UCSD-AML1 (cell line): ENCODE measurements at regions not wholly inside any gene's neighbourhood (a gene's known extent, or its start where the extent isn't known, plus 50 kb on each side); places are given as distances from the start of the nearest gene placed in this dataset.
"Not testable (repeated sequence)": the region's sequence is repeated elsewhere in the genome, so short reads cannot be mapped to it uniquely, and the experiment has no call there.

ENCODE experiments used
- DNase-seq: peaks from one replicate; lab custom pipeline; 2025; ENCODE audit not compliant: unreplicated experiment; lab: John Stamatoyannopoulos, UW

GRCh38 chr2:51324051-51324450 lies 292.1 kb upstream of the NRXN1 start:
- no peak for DNase-seq

- no peak for DNase-seq
Measured at GRCh38 chr2:51322613-51323012, 290.7 kb upstream of the NRXN1 start.

GRCh38 chr2:51304311-51304710 lies 272.4 kb upstream of the NRXN1 start:
- no peak for DNase-seq

- no peak for DNase-seq
Measured at GRCh38 chr2:51301381-51301780, 269.4 kb upstream of the NRXN1 start.

GRCh38 chr2:51299370-51299769 lies 267.4 kb upstream of the NRXN1 start:
- DNase-seq: no peak

- DNase-seq: no peak
Measured at GRCh38 chr2:51297488-51297887, 265.6 kb upstream of the NRXN1 start.

GRCh38 chr2:51293566-51294200 lies 261.8 kb upstream of the NRXN1 start:
- DNase-seq: no peak

GRCh38 chr2:51291762-51292551 lies 260.0 kb upstream of the NRXN1 start:
- DNase-seq: no peak

- DNase-seq: no peak
Measured at GRCh38 chr2:51290725-51291124, 258.8 kb upstream of the NRXN1 start.

- DNase-seq: no peak
Measured at GRCh38 chr2:51289045-51289444, 257.1 kb upstream of the NRXN1 start.

- DNase-seq: no peak
Measured at GRCh38 chr2:51268191-51268590, 236.3 kb upstream of the NRXN1 start.

- no peak for DNase-seq
Measured at GRCh38 chr2:51265539-51265938, 233.6 kb upstream of the NRXN1 start.

- no peak for DNase-seq
Measured at GRCh38 chr2:51263951-51264350, 232.0 kb upstream of the NRXN1 start.

- DNase-seq: not testable (repeated sequence)
Measured at GRCh38 chr2:51263101-51263500, 231.2 kb upstream of the NRXN1 start.

- DNase-seq: no peak
Measured at GRCh38 chr2:51258301-51258700, 226.4 kb upstream of the NRXN1 start.

GRCh38 chr2:51256736-51257135 lies 224.8 kb upstream of the NRXN1 start:
- DNase-seq: no peak

GRCh38 chr2:51251356-51251755 lies 219.4 kb upstream of the NRXN1 start:
- DNase-seq: no peak

- DNase-seq: peak; percentile 6
Measured at GRCh38 chr2:51247252-51247805, 215.4 kb upstream of the NRXN1 start.

- no peak for DNase-seq
Measured at GRCh38 chr2:51243892-51244535, 212.1 kb upstream of the NRXN1 start.

GRCh38 chr2:51237626-51238271 lies 205.8 kb upstream of the NRXN1 start:
- DNase-seq: no peak

- DNase-seq: no peak
Measured at GRCh38 chr2:51232027-51232426, 200.1 kb upstream of the NRXN1 start.
